ENCODE measurements at regions not wholly inside any gene's neighbourhood (a gene's known extent, or its start where the extent isn't known, plus 50 kb on each side); places are given as distances from the start of the nearest gene placed in this dataset.

- intact Hi-C loops (cut with DNase I) = no loop called here
- H3K9me3 ChIP-seq = no peaks in the 10 kb centered on the region
- H3K4me1 ChIP-seq = no peaks in the 10 kb centered on the region
- no peaks in the 10 kb centered on the region for H3K36me3 ChIP-seq
- no peak overlapping the region for H3K27ac ChIP-seq
- no peak overlapping the region for H3K9ac ChIP-seq (ENCODE audit: low read depth in 2 of 2, low read length in 2 of 2)
- no peak for TF ChIP-seq CTCF (IDR thresholded peaks at IDR 0.05)
- no peak for DNase-seq
- H3K27me3 ChIP-seq = no peaks in the 10 kb centered on the region
- no peak overlapping the region for H3K4me3 ChIP-seq
These were observed 321.6 kb upstream of the DNAJC19 start for GRCh38 chr3:181311186-181311585.

GRCh38 chr3:181302960-181303359 is 313.4 kb upstream of the DNAJC19 start:
- Histone ChIP-seq H3K4me3 (no peak overlapping the region), H3K9me3 (no peaks in the 10 kb centered on the region), H3K9ac (ENCODE audit: low read depth in 2 of 2, low read length in 2 of 2) (no peak overlapping the region), H3K27me3 (no peaks in the 10 kb centered on the region), H3K4me1 (no peaks in the 10 kb centered on the region), H3K36me3 (no peaks in the 10 kb centered on the region), H3K27ac (no peak overlapping the region)
- intact Hi-C loops (cut with DNase I) = no loop called here
- no peak for TF ChIP-seq CTCF (IDR thresholded peaks at IDR 0.05)
- no peak for DNase-seq

- Histone ChIP-seq H3K36me3 (no peaks in the 10 kb centered on the region), H3K27me3 (no peaks in the 10 kb centered on the region), H3K27ac (no peak overlapping the region), H3K9ac (ENCODE audit: low read depth in 2 of 2, low read length in 2 of 2) (no peak overlapping the region), H3K4me1 (no peaks in the 10 kb centered on the region), H3K4me3 (no peak overlapping the region), H3K9me3 (no peaks in the 10 kb centered on the region)
- intact Hi-C loops (cut with DNase I) = no loop called here
- no peak for TF ChIP-seq CTCF (IDR thresholded peaks at IDR 0.05)
- DNase-seq = no peak
These were observed 310.5 kb upstream of the DNAJC19 start for GRCh38 chr3:181300033-181300432.

- Histone ChIP-seq H3K4me3 (no peak overlapping the region), H3K9me3 (no peaks in the 10 kb centered on the region), H3K27ac (no peak overlapping the region), H3K4me1 (no peaks in the 10 kb centered on the region), H3K36me3 (no peaks in the 10 kb centered on the region), H3K27me3 (no peaks in the 10 kb centered on the region), H3K9ac (ENCODE audit: low read depth in 2 of 2, low read length in 2 of 2) (no peak overlapping the region)
- intact Hi-C loops (cut with DNase I) = no loop called here
- TF ChIP-seq CTCF (IDR thresholded peaks at IDR 0.05) = no peak
- DNase-seq = no peak
These were observed 308.9 kb upstream of the DNAJC19 start for GRCh38 chr3:181298421-181298820.

- DNase-seq = no peak
- Histone ChIP-seq H3K9ac (ENCODE audit: low read depth in 2 of 2, low read length in 2 of 2) (no peak overlapping the region), H3K27ac (no peak overlapping the region), H3K36me3 (no peaks in the 10 kb centered on the region), H3K4me3 (no peak overlapping the region), H3K9me3 (no peaks in the 10 kb centered on the region), H3K4me1 (no peaks in the 10 kb centered on the region), H3K27me3 (no peaks in the 10 kb centered on the region)
- TF ChIP-seq CTCF (IDR thresholded peaks at IDR 0.05) = no peak
- intact Hi-C loops (cut with DNase I) = no loop called here
These were observed 303.4 kb upstream of the DNAJC19 start for GRCh38 chr3:181292984-181293383.

GRCh38 chr3:181290941-181291340 is 301.4 kb upstream of the DNAJC19 start:
- TF ChIP-seq CTCF (IDR thresholded peaks at IDR 0.05) = no peak

More at GRCh38 chr3:181290941-181291340, 301.4 kb upstream of the DNAJC19 start:
- H3K9me3 ChIP-seq = no peaks in the 10 kb centered on the region
- intact Hi-C loops (cut with DNase I) = no loop called here
- H3K4me3 ChIP-seq = no peak overlapping the region
- H3K4me1 ChIP-seq = no peaks in the 10 kb centered on the region
- DNase-seq = no peak
- H3K27me3 ChIP-seq = no peaks in the 10 kb centered on the region
- H3K9ac ChIP-seq (ENCODE audit: low read depth in 2 of 2, low read length in 2 of 2) = no peak overlapping the region
- H3K27ac ChIP-seq = no peak overlapping the region
- H3K36me3 ChIP-seq = no peaks in the 10 kb centered on the region

All from colonic mucosa (tissue), 4 donors.